NCI-H2227 (cell line): ENCODE measurements at regions not wholly inside any gene's neighbourhood (a gene's known extent, or its start where the extent isn't known, plus 50 kb on each side); places are given as distances from the start of the nearest gene placed in this dataset.

Experiments
- DNase-seq: peaks from one replicate; lab custom pipeline; 2025; ENCODE audit not compliant: unreplicated experiment; lab: John Stamatoyannopoulos, UW

DNA sequence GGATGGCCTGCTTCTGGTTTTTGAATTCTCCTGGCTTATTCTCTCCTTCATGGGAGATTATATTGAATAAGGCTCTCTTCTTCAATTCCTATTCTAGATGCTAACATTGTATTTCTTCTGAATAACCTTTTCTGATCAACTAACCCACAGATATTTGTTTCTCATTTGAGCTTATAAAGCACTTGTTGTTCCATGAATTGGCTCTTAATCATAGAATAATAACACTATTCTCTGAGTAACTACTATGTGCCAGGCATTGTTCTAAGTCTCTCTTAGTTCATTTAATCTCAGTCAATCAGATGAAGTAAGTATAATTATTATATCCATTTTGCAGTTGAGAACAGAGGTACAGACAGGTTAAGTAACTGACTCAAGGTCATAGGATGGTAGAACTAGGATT is 136.3 kb upstream of the MLIP start:
- DNase-seq = no peak

DNA sequence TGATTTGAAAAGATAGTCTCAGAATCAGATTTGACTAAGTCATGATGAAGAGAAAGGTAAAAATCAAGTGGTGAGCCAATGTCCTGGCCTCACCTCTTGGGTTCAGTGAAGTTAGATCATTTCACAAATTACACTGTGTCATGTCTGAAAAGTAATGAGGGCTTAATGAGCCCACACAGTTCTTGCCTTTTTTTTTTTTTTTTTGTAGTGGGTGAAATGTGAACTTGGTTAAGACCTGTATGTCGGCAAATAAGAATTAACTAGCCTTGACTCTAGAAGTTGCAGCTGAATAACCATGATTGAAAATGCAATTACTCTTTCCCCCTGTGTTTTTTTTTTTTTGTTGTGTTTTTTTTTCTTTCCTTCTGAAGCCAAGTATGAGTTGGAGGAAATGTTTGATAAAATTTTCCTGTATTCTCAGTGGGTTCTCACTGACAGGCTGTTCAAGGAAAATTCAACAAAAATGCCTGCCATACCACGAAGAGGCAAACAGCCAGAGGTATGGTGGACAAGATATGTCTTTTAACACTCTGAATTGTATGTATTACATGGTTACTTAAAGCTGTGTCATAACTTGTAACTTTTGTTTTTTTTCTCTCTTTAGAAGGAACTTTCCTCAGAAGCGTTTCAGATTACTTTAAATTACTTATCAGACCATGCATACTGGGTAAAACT is 135.2 kb upstream of the MLIP start:
- DNase-seq = no peak

DNA sequence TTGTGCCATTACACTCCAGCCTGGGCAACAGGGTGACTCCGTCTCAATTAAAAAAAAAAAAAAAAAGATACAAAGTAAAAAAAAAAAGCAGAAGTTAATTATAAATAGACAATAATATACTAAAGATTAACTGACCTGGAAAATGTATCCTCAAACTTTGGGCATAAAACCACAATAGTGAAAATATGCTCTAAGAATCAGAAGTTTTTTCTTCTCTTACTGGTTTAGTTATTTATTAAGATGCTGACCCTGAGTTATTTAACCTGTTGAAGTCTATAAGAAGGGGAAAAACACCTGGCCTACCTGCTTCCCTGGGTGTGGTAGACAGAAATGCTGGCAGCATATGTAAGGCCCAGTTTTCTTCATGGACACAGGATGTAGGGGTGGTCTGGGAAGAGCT is 133.7 kb upstream of the MLIP start:
- DNase-seq = no peak

DNA sequence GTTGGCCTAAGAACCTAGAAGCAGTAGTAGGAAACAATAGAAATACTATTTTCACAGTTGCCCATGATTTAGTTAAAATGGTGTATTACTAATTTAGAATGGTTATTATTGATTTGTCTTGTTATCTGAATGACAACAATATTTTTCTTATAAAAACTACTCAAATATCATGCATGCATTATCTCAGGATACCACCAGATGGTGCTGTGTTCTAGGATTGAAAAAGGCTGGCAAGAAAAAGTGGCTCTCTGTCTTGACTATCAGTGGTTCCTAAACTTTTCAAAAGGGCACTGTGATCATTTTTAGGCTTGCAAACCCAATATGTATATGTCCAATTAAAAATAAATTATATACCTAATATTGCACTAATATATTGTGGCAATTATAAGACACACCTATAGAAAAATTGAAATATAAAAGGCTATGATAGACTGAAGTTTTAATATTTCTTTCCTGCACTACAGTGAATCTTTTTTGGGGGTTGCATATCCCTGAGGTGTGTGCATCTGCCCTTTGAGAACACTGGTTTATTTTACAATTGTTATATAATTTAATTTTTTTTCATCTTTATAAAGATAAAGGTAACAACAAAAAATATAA is 131.7 kb upstream of the MLIP start:
- peak; percentile 28 for DNase-seq

DNA sequence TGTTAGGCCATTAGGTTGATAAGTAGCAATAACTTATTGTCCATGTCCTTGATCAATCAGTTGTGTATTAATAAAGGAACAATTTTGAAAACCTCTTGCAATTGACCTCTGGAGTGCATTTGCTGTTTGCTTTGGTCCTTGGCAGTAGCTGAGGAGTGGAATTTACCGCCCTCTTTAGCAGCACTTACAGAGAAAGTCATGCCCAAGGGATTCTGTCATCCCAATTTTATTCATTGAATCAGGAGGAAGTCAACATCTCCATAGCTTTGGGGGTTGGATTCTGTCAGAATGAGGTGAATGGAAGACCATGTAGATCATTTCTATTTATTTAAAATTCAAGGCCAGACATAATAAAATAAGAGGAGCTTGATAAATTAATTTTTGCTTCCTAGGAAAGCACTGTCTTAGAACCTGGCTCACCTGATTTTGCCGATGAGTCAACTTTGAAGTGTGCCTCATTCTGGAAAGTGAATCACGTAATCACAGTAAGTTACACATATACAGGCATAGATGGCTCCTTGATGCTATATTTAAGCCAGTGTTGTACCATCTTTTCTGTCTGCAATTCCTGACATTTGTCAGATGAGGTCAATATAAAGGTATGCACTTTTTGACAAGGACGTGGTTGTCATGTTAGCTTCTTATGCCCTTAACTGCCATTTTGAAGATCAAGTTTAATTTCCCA is 128.7 kb upstream of the MLIP start:
- DNase-seq = no peak

DNA sequence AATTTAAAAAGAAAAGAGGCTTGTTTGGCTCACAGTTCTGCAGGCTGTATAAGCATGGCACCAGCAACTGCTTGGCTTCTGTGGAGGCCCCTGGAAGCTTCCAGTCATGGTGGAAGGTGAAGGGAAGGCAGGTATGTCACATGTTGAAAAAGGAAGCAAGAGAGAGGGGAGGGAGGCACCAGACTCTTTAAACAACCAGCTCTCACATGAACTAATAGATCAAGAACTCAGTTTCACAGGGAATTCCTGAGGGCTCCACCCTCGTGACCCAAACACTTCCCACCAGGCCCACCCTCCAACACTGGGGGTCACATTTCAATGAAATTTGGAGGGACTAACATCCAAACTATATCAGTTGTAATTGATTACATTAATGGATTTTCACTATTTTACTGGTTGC is 127.9 kb upstream of the MLIP start:
- no peak for DNase-seq

DNA sequence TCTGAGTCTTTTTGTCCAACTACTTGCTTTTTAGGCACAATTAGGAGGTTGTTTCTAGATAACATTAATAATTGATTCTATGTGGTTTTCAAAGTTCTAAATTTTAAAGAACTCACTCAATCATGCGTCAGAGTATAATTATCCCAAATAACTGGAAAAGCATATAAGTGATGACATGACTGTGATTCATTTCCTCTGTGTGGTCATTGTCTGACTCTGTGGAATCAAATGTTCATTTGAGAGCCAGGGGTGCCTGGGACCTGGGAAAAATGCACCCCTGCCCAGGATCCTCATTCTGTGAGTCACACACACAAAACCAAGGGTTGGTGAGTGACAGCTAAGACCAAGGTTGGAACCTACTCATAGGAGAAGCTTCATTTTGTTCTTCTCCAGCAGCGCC is 127.1 kb upstream of the MLIP start:
- DNase-seq = no peak

DNA sequence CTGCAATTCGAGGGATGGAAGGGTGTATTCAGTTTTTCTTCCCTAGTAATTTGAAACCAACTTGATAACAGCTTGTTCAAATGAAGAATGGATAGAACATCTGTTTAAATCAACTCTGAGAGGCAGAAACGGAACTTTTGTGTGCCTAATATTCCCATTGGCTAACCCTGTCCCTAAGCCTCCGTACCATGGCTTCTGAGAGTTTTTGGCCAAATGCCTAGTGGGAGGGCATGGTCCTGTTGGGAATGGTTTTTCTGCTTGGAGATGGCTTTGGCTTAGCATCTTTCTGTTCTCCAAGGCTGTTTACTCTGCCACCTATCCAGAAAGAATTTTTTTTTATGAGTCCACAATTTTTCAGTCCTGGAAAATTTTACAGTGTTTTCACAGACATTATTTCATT is 126.7 kb upstream of the MLIP start:
- DNase-seq = no peak

DNA sequence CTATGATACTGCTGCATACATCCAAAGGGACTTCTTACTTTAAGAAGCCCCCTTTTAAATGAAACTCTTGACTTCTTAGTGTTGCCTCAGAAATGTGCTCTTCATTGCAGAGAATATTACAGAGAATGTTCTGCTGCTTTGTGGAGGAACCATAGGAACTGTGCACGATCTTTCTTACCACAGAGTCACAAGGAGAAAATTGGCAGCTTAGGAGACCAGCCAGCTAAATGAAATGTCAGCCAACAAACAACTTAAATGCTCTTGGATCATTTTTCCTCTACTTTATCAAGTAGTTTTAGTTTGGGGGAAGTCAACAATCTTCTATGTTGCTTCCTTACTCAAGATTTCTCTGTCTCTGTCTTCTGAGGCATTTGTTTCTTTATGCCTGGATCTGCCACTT is 125.9 kb upstream of the MLIP start:
- DNase-seq = no peak

DNA sequence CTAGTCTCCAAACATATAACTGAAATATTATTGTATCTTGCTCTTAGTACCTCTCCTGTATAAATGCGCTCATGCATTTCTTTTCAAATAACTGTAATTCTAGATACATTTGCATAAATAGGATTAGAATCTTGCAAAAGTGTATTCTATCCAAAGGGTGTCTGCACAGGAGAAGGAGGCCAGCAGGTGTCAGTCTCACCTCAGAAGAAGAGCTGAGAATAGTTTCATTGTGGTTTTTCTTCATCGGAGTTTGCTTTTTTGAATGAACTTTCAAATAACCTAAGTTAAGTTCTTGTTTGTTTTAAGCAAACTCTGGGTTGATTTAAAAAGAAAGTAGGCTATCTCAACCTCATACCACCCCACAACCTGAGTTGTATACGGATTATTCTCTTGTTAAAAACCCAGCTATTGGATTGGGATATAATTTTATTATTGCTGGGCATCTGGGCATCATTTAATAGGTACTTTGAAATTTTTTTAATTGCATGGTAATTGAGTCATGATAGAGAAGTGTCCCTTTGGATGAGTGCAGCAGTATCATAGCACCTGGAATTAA is 125.0 kb upstream of the MLIP start:
- peak; percentile 27 for DNase-seq

DNA sequence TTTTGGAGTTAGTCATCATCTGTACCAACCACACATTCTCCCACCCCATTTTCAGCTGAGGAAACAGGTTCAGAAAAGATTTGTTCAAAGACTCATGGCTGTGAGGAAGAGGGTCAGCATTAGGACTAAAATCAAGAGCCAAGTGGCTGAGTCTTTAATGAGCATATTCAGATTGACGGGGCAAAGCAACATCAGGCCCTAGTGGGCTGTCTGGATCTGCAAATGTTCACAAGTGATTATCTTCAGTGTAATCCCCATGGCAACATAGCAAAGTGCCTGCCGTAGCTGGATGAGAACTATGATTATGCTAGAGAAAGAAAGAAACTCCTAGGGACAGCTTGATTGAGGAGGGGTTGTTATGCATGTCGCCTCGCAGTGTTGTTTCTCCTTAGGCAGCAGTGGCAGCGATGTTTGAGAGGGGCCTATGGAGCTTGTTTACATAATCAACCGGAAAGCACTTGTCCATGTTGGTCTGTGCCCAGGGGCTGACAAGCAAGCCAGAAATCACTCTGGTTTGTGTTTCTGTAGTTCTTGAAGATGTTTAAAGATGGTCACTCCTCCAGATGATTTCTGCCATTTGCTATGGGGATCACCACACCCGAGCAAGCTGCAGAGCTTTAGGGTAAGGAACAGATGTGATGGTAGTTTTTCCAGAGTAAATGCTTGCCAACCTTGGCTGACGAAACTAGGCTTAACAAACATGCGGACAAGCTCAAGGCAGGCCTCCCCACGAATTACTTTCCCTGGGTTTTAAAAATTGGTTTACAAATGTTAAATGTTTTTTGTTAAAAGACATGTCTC is 124.3 kb upstream of the MLIP start:
- DNase-seq = peak; percentile 20

DNA sequence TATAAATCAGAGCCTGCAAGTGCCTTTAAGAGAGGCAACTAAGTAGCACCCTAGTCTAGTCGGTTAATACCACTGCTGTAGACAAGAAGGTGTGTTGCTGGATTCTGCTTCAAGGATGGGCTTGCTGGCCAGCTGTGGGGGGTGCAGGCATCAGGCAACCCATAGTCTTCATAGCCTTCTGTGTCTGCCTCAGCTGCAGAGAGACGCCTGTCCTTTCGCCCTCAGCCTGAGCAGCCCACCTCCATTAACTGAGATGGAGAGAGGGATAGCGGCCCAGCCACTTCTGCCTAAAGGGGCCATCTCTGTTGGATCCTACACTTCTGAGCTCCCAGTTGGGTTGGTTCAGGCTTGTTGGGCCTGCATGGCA is 123.7 kb upstream of the MLIP start:
- DNase-seq = no peak

DNA sequence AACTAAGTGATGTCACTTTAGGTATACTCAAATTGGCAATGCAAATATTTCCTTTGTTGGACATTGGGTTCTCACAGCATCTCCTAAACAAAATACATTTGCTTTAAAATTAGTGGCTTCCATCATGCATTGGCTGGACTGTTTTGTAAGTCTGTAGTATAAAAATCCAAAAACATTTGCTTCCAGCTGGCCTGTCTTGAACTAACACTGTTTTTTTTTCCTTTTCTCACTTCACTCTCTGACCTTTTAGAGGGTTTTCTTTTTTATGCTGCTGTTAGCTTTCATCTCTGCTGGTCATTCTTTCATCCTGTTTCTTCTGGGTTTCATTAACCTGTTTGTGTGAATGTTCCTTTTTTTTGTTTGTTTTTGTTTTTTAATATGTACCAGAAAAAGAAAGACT is 121.7 kb upstream of the MLIP start:
- DNase-seq = no peak

DNA sequence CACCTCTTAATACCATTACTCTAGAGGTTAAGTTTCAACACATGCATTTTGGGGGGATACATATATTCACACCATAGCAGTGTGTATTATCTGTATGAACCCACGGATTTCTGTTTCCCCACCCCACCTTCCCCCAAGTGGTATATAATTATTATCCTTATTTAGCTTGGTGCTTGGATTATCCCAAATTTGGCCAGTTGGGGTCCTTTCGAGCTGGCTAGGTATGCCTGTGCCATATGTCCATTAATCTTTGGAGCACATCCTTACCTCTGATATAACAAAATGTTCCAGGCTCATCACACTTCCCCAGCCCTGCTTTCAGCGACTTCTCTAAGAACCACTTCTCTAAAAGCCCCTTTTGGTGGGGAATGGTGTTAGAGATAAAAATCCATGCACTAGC is 118.7 kb upstream of the MLIP start:
- DNase-seq = no peak

DNA sequence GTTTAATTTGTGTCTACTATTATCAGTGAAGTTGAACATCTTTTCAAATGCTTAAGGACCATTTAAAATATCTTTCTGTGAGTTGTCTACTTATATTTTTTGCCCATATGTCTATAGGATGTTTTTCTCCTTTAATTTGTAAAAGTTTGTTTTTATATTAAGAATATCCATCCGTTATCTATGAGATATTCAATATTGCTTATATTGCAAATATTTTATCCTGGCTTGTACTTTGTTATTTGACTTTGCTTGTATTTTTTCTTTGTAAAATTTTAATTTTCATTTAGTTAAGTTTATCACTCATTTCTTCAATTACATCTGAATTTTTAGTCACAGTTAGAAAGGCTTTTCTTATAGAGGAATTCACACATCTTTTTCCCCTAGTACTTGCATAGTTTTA is 117.0 kb upstream of the MLIP start:
- no peak for DNase-seq

DNA sequence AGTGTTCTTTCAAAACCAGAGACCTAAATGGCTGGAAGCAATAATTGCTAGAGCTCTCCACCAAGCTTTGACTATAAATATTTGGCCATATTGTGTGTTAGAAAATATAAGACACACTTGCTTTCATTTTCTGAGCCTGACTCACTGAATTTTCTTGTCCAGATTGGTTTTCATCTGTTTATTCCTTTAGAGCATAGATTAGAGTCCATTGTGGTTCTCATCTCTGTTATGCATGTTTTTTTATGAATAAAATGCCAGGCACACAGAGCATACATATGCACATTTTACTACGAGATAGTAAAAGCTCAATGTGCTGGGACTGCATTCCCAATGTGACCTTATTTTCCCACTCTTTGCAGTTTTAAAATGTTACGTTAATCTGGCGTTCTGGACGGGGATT is 115.3 kb upstream of the MLIP start:
- no peak for DNase-seq

DNA sequence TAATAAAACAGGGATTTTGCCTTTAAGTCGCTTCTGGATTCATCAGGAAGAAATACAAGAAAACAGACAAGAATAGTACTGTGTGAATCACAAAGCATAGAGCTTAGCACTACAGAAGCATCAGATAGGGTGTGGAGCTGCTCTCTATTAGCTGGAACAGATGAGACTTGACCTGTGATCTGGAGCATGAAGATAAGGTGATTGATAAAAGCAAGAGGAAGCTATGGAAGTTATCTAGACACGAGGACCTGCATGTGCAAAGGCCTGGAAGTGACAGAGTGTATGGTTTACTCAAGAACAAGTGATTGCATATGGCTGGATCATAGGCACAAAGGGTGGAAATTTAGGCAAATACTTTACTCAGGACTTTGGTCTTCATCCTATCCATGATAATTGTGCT is 112.9 kb upstream of the MLIP start:
- no peak for DNase-seq

DNA sequence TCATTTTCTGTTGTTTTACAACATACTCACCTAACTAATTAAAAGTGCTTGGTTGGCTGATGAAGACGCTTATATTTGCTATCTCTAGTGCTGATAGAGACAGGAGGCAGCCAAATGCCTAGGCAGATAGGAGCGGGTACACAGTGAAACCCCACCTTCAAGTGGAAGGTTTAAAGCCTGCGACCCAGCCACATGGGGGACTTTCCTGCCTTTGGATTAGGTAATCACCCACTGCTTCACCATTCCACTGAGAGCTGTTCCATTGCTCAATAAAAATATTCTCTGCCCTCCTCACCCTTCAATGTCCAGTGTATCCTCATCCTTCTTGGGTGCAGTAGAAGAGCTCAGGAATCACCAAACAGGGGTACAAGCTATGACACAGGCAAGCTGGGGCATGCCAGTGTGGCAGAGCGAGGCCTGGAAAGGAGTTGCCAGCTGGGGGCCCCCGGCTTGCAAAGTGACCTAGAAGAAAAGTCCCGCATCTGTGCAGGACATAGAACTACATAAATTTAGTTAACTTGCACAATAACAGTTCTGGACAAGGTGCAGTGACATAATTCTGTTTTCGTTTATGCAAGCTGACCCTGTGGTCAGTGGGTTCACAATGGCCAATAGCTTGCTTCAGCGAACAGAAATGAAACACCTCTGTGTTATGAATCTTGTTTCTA is 112.0 kb upstream of the MLIP start:
- no peak for DNase-seq

DNA sequence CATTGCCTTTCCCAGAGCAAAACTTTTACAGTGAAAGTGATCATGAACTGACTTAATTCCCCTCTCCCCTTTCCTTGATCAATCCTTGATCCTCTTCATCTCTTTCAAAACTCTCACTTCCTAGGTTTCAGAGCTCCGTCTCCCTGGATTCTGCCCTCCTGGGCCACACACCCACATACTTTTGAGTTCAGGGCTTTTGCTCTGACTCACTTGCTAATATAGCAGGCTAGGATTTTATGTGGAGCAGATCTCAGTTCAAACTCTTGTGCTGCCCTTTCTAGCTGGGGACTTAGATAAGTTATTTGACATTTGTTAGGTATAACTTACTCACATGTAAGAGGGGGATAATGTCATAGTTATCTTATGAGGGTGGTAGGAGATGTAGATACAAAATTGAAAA is 109.1 kb upstream of the MLIP start:
- no peak for DNase-seq

DNA sequence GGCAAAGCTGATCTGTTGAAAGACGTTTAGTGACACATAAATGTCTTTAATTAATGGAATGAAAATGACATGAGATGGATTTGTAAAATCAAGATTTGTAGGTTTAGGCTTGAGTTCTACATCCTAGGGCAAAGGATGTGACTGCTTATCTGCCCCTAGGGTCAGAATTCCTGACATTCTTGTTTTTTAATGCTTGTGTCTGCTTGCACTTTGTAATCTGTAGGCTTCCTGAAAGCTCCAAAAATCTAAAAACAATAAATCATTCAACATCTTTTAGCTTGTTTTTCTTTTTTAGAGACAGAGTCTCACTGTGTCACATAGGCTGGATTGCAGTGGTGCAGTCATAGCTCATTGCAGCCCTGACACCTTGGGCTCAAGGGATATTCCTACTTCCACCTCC is 107.9 kb upstream of the MLIP start:
- no peak for DNase-seq

DNA sequence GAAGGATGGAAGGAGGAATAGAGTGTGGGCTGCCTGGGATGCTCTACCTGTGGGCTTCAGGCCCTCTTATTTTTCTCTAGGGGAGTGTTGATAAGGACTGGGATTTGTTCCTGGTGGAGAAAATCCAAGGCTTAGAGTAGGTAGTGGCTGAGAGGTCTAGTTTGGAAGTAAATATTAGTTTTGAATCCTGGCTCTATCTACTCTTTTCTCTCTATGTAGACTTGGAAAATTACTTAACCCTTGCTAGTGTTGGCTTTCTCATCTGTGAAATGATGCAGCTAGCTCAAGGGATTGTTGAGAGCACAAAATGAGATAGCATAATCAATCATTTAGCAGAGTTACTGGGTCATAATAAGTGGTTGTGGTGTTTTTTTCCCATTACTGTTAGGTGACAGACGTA is 102.7 kb upstream of the MLIP start:
- DNase-seq = no peak
